Fibroblast of lung (primary cell): ENCODE measurements at regions not wholly inside any gene's neighbourhood (a gene's known extent, or its start where the extent isn't known, plus 50 kb on each side); places are given as distances from the start of the nearest gene placed in this dataset.

Experiments
- DNase-seq, 2 donors: peaks; one replicate each; pipeline versions ENCODE4 v3.0.0 to v3.0.0-alpha.2; 2010; ENCODE audit warnings: low read depth in 2 of 2
- H2AFZ ChIP-seq: 2 replicates; pipeline ENCODE4 v1.5.1; 2012; ENCODE audit warnings: low read length, control low read depth, inconsistent platforms
- H3K27ac ChIP-seq: 2 replicates; pipeline ENCODE4 v1.5.1; 2011; ENCODE audit warnings: low read length, control low read depth; ENCODE audit not compliant: insufficient read depth
- H3K27me3 ChIP-seq: 2 replicates; pipeline ENCODE4 v1.5.1; 2011; ENCODE audit warnings: mild to moderate bottlenecking, low read length; ENCODE audit not compliant: control insufficient read depth, insufficient read depth
- H3K36me3 ChIP-seq: 2 replicates; pipeline ENCODE4 v1.5.1; 2011; ENCODE audit warnings: low read length; ENCODE audit not compliant: control insufficient read depth, insufficient read depth
- H3K4me1 ChIP-seq: 2 replicates; pipeline ENCODE4 v1.5.1; 2011; ENCODE audit warnings: low read length; ENCODE audit not compliant: control insufficient read depth, insufficient read depth; ENCODE audit errors: extremely low read depth
- H3K4me2 ChIP-seq: 2 replicates; pipeline ENCODE4 v1.5.1; 2011; ENCODE audit warnings: low read length, control low read depth; ENCODE audit not compliant: insufficient read depth; ENCODE audit errors: extremely low read depth
- H3K4me3 ChIP-seq, 4 experiments: fragments of 200-600 bp in 1 of 4; sonication (generic) in 1 of 4; replicated peaks in 1 of 4; 2 replicates each; pipeline ENCODE4 v1.5.1; 2011 to 2016; ENCODE audit warnings: low read length in 4 of 4, low read depth in 3 of 4, mild to moderate bottlenecking in 3 of 4, control low read depth in 2 of 4, inconsistent platforms in 1 of 4, mixed read lengths in 1 of 4; ENCODE audit not compliant: insufficient read depth in 1 of 4; ENCODE audit errors: control extremely low read depth in 1 of 4
- H3K79me2 ChIP-seq: 2 replicates; pipeline ENCODE4 v1.5.1; 2012; ENCODE audit warnings: mild to moderate bottlenecking, low read length, inconsistent platforms; ENCODE audit not compliant: control insufficient read depth, insufficient read depth
- H3K9ac ChIP-seq: 2 replicates; pipeline ENCODE4 v1.5.1; 2011; ENCODE audit warnings: mild to moderate bottlenecking, low read length, control low read depth; ENCODE audit not compliant: insufficient read depth
- H3K9me3 ChIP-seq: 2 replicates; pipeline ENCODE4 v1.5.1; 2012; ENCODE audit warnings: low read depth, low read length; ENCODE audit not compliant: control insufficient read depth, insufficient read depth
- H4K20me1 ChIP-seq: 2 replicates; pipeline ENCODE4 v1.5.1; 2011; ENCODE audit warnings: low read length; ENCODE audit not compliant: control insufficient read depth, insufficient read depth; ENCODE audit errors: extremely low read depth
- CTCF ChIP-seq, 2 donors: IDR thresholded peaks in 1 of 2; conservative IDR thresholded peaks in 1 of 2; 1 replicate in 1 of 2; 2 replicates in 1 of 2; pipeline ENCODE4 v1.5.1; 2011 to 2012; ENCODE audit warnings: low read length in 2 of 2, control low read depth in 1 of 2, inconsistent platforms in 1 of 2, low read depth in 1 of 2, mild to moderate bottlenecking in 1 of 2
- EZH2 ChIP-seq: IDR thresholded peaks from 2 replicates; pipeline ENCODE4 v1.5.1; 2012; ENCODE audit warnings: low read length, control low read depth, mild to moderate bottlenecking; ENCODE audit errors: missing control alignments

- no peak overlapping the region for H2AFZ ChIP-seq
- no peaks in the 10 kb centered on the region for H3K36me3 ChIP-seq
- H3K4me2 ChIP-seq = no peak overlapping the region
- no peaks in the 10 kb centered on the region for H3K4me1 ChIP-seq
- H3K9ac ChIP-seq = no peak overlapping the region
- no peak for DNase-seq
- no peaks in the 10 kb centered on the region for H3K79me2 ChIP-seq
- H3K27me3 ChIP-seq = no peaks in the 10 kb centered on the region
- H3K27ac ChIP-seq = no peak overlapping the region
- TF ChIP-seq EZH2 = no peak
- TF ChIP-seq CTCF (conservative IDR thresholded peaks at IDR 0.05 in 1 of 2, IDR thresholded peaks at IDR 0.05 in 1 of 2; ENCODE audit: low read depth in 1 of 2, low read length in 2 of 2) = no peak
- no peaks in the 10 kb centered on the region for H4K20me1 ChIP-seq
- H3K9me3 ChIP-seq = no peaks in the 10 kb centered on the region
- H3K4me3 ChIP-seq = no peak overlapping the region
Observed at GRCh38 chr4:10212400-10212799, 95.8 kb upstream of the WDR1 start.

- no peak overlapping the region for H3K4me3 ChIP-seq
- no peaks in the 10 kb centered on the region for H3K27me3 ChIP-seq
- no peaks in the 10 kb centered on the region for H4K20me1 ChIP-seq
- H3K79me2 ChIP-seq = no peaks in the 10 kb centered on the region
- DNase-seq = no peak
- no peak overlapping the region for H3K9ac ChIP-seq
- H2AFZ ChIP-seq = no peak overlapping the region
- H3K9me3 ChIP-seq = no peaks in the 10 kb centered on the region
- no peak overlapping the region for H3K27ac ChIP-seq
- H3K36me3 ChIP-seq = no peaks in the 10 kb centered on the region
- H3K4me2 ChIP-seq = no peak overlapping the region
- H3K4me1 ChIP-seq = no peaks in the 10 kb centered on the region
- TF ChIP-seq EZH2 (no peak), CTCF (conservative IDR thresholded peaks at IDR 0.05 in 1 of 2, IDR thresholded peaks at IDR 0.05 in 1 of 2; ENCODE audit: low read depth in 1 of 2, low read length in 2 of 2) (no peak)
Observed at GRCh38 chr4:10207116-10207515, 90.5 kb upstream of the WDR1 start.

- no peaks in the 10 kb centered on the region for H3K27me3 ChIP-seq
- no peak overlapping the region for H3K9ac ChIP-seq
- H3K9me3 ChIP-seq = no peaks in the 10 kb centered on the region
- no peak overlapping the region for H2AFZ ChIP-seq
- no peak for TF ChIP-seq EZH2
- no peak for TF ChIP-seq CTCF (conservative IDR thresholded peaks at IDR 0.05 in 1 of 2, IDR thresholded peaks at IDR 0.05 in 1 of 2; ENCODE audit: low read depth in 1 of 2, low read length in 2 of 2)
- H3K27ac ChIP-seq = no peak overlapping the region
- H3K4me2 ChIP-seq = no peak overlapping the region
- no peaks in the 10 kb centered on the region for H4K20me1 ChIP-seq
- no peak for DNase-seq
- no peak overlapping the region for H3K4me3 ChIP-seq
- H3K36me3 ChIP-seq = no peaks in the 10 kb centered on the region
- no peaks in the 10 kb centered on the region for H3K79me2 ChIP-seq
- no peaks in the 10 kb centered on the region for H3K4me1 ChIP-seq
Observed at GRCh38 chr4:10205223-10205622, 88.6 kb upstream of the WDR1 start.
